Activated B cell treated with CpG ODN at 0.5 μM for 24 hours (primary cell): ENCODE measurements at regions not wholly inside any gene's neighbourhood (a gene's known extent, or its start where the extent isn't known, plus 50 kb on each side); places are given as distances from the start of the nearest gene placed in this dataset.

Experiments used
- ATAC-seq: fragments of 200-7000 bp; cut with Tn5 transposase; one replicate; pipeline ENCODE4 v1.10.0; 2021; ENCODE audit warnings: low read depth, mild to moderate bottlenecking, moderate library complexity
- CTCF ChIA-PET: fragments of 350-600 bp; sonication (Branson Sonifier 250); formaldehyde crosslinking; loops from one replicate; lab custom pipeline; 2021; ENCODE audit warnings: antibody characterized with exemption; lab: Charles Lee
- POLR2A ChIA-PET: fragments of 350-600 bp; sonication (Branson Sonifier 250); formaldehyde crosslinking; loops from one replicate; lab custom pipeline; 2021; ENCODE audit warnings: antibody characterized with exemption; lab: Charles Lee
- DNase-seq: peaks from one replicate; pipeline ENCODE4 v3.0.0; 2022
- H3K27ac Mint-ChIP-seq: one replicate; pipeline ENCODE4 v1.8.0; 2020; ENCODE audit warnings: mixed read lengths
- H3K27me3 Mint-ChIP-seq: one replicate; pipeline ENCODE4 v1.8.0; 2021; ENCODE audit warnings: mixed read lengths
- H3K36me3 Mint-ChIP-seq: one replicate; pipeline ENCODE4 v1.8.0; 2021; ENCODE audit warnings: low read depth, mixed read lengths
- H3K4me1 Mint-ChIP-seq: one replicate; pipeline ENCODE4 v1.8.0; 2021; ENCODE audit warnings: mixed read lengths
- H3K4me3 Mint-ChIP-seq: one replicate; pipeline ENCODE4 v1.8.0; 2020; ENCODE audit warnings: mild to moderate bottlenecking, mixed read lengths
- H3K9me3 Mint-ChIP-seq: one replicate; pipeline ENCODE4 v1.8.0; 2020; ENCODE audit warnings: mixed read lengths
- CTCF ChIP-seq: fragments of 200-600 bp; IDR thresholded peaks from one replicate; pipeline ENCODE4 v1.8.0; 2022; ENCODE audit warnings: antibody characterized with exemption, mild to moderate bottlenecking
- intact Hi-C: fragments of 100-400 bp; cut with micrococcal nuclease; formaldehyde crosslinking; loops from one replicate; pipeline ENCODE4 v1.15.1; 2024

- Mint-ChIP-seq H3K4me1 (no peaks in the 10 kb centered on the region), H3K27ac (no peak overlapping the region), H3K36me3 (no peaks in the 10 kb centered on the region), H3K4me3 (no peak overlapping the region), H3K27me3 (no peaks in the 10 kb centered on the region), H3K9me3 (no peaks in the 10 kb centered on the region)
- ChIA-PET POLR2A (no interaction called here), CTCF (no interaction called here)
- ATAC-seq, result no peak
- intact Hi-C loops, result no loop called here
- TF ChIP-seq CTCF, result no peak
- no peak for DNase-seq
Observed at GRCh38 chrX:120692319-120692718, 62.5 kb upstream of the C1GALT1C1 start.

GRCh38 chrX:120690941-120691340 is 61.1 kb upstream of the C1GALT1C1 start:
- Mint-ChIP-seq H3K36me3 (no peaks in the 10 kb centered on the region), H3K4me1 (no peaks in the 10 kb centered on the region), H3K27me3 (no peaks in the 10 kb centered on the region), H3K27ac (no peak overlapping the region), H3K9me3 (no peaks in the 10 kb centered on the region), H3K4me3 (no peak overlapping the region)
- intact Hi-C loops, result no loop called here
- ATAC-seq (no peak), DNase-seq (no peak)
- TF ChIP-seq CTCF, result no peak
- POLR2A ChIA-PET, result no interaction called here
- CTCF ChIA-PET, result no interaction called here

GRCh38 chrX:120690344-120690743 is 60.5 kb upstream of the C1GALT1C1 start:
- no peak overlapping the region for H3K4me3 Mint-ChIP-seq
- DNase-seq (no peak), ATAC-seq (no peak)
- H3K4me1 Mint-ChIP-seq, result no peaks in the 10 kb centered on the region
- ChIA-PET POLR2A (no interaction called here), CTCF (no interaction called here)
- H3K36me3 Mint-ChIP-seq, result no peaks in the 10 kb centered on the region
- no peaks in the 10 kb centered on the region for H3K27me3 Mint-ChIP-seq
- TF ChIP-seq CTCF, result no peak
- H3K27ac Mint-ChIP-seq, result no peak overlapping the region
- intact Hi-C loops, result no loop called here
- H3K9me3 Mint-ChIP-seq, result no peaks in the 10 kb centered on the region

GRCh38 chrX:120680090-120680489 is 50.2 kb upstream of the C1GALT1C1 start:
- DNase-seq (no peak), ATAC-seq (no peak)
- intact Hi-C loops, result no loop called here
- H3K4me3 Mint-ChIP-seq, result no peak overlapping the region
- TF ChIP-seq CTCF, result no peak
- POLR2A ChIA-PET, result no interaction called here
- no peak overlapping the region for H3K27ac Mint-ChIP-seq
- CTCF ChIA-PET, result no interaction called here
- H3K9me3 Mint-ChIP-seq, result peaks cover 6% of the 10 kb centered on the region
- H3K27me3 Mint-ChIP-seq, result no peaks in the 10 kb centered on the region
- H3K36me3 Mint-ChIP-seq, result no peaks in the 10 kb centered on the region
- peaks cover 2% of the 10 kb centered on the region for H3K4me1 Mint-ChIP-seq
